GM12874 (cell line): ENCODE measurements at regions not wholly inside any gene's neighbourhood (a gene's known extent, or its start where the extent isn't known, plus 50 kb on each side); places are given as distances from the start of the nearest gene placed in this dataset.

Source experiments
- TF ChIP-seq, protein P1 (sequence below): IDR thresholded peaks from 2 replicates; pipeline ENCODE4 v1.5.1; 2011; ENCODE audit warnings: low read depth, mild to moderate bottlenecking, control low read depth, low read length, moderate library complexity; ENCODE audit not compliant: insufficient read depth

DNA sequence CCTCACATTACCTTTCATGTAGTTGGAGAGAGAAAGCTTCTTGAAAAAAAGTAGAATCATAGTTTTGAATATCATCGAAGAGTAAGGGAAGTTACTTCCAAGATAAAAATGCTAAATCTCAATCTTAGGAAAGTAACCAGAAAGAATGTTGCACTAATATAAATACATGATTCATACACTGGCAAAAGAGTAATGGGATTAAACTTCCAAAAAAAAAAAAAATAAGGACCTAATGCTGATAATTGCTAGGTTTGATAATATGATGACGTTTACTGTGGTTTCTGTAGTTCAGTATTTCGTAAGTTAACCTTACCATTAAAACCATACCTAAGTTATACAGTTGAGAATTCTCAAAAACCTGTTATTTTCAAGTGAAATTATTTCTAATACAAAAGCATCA, 573.8 kb upstream of the CDH9 start:
- TF ChIP-seq, protein P1, sequence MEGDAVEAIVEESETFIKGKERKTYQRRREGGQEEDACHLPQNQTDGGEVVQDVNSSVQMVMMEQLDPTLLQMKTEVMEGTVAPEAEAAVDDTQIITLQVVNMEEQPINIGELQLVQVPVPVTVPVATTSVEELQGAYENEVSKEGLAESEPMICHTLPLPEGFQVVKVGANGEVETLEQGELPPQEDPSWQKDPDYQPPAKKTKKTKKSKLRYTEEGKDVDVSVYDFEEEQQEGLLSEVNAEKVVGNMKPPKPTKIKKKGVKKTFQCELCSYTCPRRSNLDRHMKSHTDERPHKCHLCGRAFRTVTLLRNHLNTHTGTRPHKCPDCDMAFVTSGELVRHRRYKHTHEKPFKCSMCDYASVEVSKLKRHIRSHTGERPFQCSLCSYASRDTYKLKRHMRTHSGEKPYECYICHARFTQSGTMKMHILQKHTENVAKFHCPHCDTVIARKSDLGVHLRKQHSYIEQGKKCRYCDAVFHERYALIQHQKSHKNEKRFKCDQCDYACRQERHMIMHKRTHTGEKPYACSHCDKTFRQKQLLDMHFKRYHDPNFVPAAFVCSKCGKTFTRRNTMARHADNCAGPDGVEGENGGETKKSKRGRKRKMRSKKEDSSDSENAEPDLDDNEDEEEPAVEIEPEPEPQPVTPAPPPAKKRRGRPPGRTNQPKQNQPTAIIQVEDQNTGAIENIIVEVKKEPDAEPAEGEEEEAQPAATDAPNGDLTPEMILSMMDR, result no peak

DNA sequence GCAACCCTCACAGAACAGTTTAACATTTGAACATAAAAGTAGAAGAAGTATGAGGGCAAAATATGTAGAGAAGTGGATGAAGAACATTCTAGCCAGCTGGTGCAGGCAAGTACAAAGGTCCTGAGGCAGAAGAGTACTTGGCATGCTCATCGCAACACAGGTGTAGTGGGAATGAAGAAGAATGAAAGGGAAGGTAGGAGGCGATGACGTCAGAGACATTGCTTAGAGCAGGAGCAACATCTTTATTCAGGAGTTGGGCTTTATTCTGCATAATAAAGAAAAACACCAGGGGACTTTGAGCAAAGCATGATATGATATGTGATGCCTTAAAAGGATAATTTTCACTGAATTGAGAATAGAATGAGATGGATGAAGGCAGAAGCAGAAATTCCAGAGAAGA, 570.6 kb upstream of the CDH9 start:
- TF ChIP-seq, protein P1, result no peak

DNA sequence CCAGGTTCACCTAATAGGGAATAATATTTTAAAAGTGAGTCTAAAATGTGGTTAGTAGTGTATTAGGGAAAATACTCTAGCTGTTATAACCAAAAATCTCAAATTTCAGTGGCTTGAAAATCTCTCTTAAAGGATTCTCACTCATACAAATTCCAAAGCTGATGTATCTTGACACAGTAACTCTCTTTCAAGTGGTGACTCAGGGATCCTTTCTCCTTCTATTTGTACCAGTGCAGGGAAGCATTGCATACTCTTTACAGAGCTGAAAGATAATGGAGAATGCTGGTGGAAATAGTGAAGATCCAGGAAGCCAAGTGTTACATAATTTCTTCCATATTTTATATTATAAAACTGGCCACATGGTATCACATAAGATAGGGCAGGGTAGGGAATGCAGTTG, 560.2 kb upstream of the CDH9 start:
- TF ChIP-seq, protein P1, result no peak

DNA sequence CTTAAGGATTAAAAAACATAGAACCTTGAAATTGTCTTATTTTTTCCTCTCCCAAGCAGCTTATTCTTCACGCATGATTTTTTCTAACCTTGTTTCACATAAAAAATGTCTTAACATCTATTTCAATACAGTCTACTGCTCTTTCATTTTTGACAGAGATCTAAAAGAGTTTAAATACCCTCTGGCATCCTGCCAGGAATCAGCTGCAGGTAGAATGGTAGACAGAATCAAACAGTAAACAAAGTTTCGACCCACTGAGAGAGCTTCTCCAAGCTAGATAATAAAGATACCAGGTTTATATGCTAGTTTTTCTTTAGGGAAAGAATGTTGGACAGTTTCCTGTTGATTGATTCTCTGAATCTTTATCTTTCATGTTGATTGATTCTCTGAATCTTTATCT, 555.8 kb upstream of the CDH9 start:
- TF ChIP-seq, protein P1, result no peak

DNA sequence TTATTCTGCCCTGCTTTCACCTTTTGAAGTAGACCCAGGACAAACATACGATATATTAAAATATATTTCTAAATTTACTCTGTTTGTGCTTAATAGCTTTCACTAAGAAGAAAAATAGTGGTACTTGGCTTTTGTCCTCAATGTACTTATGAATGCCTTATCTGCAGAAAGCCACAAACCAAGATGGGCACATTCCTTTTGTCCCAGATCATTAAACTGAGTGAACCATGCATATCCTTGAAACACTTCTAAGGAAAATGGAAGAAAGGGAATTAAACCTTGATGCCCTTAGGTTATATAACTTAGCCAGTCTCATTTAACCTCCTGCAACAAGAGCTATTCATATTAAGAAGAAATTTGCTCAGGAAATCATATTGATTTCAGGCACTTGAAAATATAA, 553.8 kb upstream of the CDH9 start:
- TF ChIP-seq, protein P1, result no peak

DNA sequence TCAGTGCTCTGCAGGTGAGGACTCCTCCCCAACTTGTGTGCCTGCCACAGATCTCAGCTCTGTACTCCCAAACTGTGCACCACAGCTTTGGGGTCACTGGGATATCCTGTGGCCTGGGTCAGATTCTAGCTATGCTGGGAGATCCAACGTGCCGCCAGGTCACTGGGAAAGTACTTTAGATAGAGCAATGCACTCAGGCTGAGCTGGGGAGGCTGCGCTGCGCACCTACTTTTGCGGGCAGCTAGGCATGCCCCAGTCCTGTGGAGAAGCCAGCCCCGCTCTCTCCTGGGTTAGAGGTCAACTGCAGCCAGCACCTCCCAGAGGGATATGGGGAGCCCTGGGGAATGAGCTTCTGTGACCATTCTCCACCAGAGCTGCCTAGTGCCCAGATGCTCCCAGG, 552.1 kb upstream of the CDH9 start:
- TF ChIP-seq, protein P1, result no peak

DNA sequence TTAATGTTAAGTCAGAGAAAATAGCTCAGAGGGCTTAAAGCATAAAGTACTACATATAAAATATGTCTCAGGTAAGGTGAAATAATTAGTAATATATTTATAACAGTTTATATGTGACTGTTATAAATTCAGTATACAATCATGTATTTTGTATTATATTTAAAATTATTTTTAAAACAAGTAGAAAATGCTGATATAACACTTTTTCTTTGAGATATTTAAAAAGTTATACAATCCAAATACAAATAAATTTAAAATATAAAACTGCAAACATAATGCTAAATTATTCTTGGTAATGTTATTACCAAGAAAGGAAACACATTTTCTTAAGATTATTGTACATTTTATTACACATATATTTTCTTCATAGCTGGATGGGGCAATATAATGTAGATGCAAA, 539.9 kb upstream of the CDH9 start:
- TF ChIP-seq, protein P1, result no peak

DNA sequence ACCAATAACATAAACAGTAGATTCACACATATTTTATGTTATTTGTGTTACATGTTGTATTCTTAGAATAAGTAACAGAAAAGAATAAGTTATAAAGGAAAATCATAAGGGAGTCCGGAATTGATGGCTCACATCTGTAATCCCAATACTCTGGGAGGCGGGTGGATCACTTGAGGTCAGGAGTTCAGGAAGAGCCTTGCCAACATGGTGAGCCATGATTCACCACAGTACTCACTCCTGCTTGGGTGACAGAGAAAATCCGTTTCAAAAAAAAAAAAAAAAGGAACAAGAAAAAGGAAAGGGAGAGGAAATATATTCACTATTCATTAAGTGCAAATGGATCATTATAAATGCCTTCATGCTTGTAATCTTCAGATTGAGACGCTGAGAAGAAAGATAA, 533.3 kb upstream of the CDH9 start:
- TF ChIP-seq, protein P1, result no peak
